Right lobe of liver (tissue), 4 donors: ENCODE measurements at regions not wholly inside any gene's neighbourhood (a gene's known extent, or its start where the extent isn't known, plus 50 kb on each side); places are given as distances from the start of the nearest gene placed in this dataset.

Experiments
- CTCF ChIP-seq, 4 donors: fragments of 200-600 bp in 3 of 4; fragments of 450-650 bp in 1 of 4; IDR thresholded peaks; one replicate each; pipeline versions ENCODE4 v1.5.1 to v1.8.0; 2016 to 2022; ENCODE audit warnings: antibody characterized with exemption in 4 of 4, mild to moderate bottlenecking in 2 of 4
- POLR2A ChIP-seq: fragments of 450-650 bp; IDR thresholded peaks from one replicate; pipeline ENCODE4 v1.6.1; 2017; ENCODE audit warnings: antibody characterized with exemption, mild to moderate bottlenecking
- donor health status: DM: no; HTN: no; CAD: no.
- donor health status: DM: no; HTN: no; CAD: no.
- donor health status: DM: no; HTN: yes; CAD: no.

DNA sequence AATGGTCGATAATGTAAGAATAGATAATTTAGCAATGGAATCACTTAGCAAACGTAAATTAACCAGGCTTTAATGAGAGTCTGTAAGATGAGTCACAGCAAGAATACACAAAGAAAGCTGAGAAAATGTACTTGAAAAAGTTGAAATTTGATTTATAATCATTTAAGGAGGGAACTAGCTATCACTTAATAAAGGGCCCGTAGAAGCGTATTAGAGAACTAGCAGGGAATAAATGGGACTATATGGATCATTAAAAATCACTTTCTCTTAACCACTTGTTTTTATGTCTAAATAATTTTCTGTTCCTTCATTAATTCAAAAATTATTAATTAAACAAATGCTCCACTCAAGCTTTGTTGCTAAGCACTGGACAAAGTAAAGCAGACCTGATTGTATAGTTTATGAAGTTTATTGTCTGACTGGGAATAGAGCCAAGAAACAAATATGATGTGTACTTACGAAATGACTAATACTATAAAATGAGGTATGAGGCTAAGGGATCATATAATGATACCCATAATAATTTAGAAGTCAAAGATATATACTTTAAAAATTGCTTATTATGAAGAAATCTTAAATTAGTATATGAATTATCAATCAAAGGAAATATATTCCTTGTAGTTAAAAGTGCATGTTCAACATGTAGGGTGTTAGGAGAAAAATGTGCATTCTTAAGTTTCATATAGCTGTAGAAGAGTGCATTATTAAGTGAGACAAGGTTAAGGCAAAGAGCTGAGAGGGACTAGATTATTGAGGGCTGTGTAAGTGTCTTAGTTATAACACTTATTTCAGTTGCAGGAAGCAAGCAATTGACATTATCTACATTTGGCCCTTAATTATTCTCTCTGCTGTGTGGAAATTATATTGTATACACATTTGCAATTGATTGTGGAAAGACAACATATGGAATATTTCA, 196.8 kb downstream of the PRDM9 start:
- TF ChIP-seq CTCF (IDR thresholded peaks at IDR 0.05) (no peak), POLR2A (no peak)
